Occipital lobe (tissue), 2 donors: ENCODE measurements at regions not wholly inside any gene's neighbourhood (a gene's known extent, or its start where the extent isn't known, plus 50 kb on each side); places are given as distances from the start of the nearest gene placed in this dataset. TPM values are rescaled to one million over a fixed set of nuclear protein-coding genes. Genes with fewer than 3 reads are reported as not detected.

Source experiments
- DNase-seq: peaks from one replicate; lab custom pipeline; 2025; lab: John Stamatoyannopoulos, UW
- small RNA-seq: library from RNA; depleted of rRNA; stranded (forward); fragments of <200 nt; gene quantifications from one replicate; pipeline ENCODE3, GENCODE V24; 2014

DNA sequence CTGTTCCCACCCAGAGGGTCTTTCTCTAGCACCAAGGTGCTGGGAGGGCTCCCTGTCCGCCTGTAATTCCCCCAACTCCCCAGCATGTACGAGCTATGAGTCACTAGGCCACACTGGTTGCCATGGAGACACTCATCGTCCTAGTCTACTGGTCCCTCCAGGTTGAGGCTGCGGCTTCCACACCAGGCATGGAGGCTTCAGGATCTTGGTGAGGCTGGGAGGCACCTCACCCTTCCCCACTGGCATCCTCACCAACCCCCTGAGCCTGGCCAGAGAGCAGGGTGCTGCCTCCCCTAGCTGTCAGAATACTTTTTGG lies 75.6 kb upstream of the KAZN start:
- DNase-seq: peak; percentile 10

GRCh38 chr1:14524826-14525636 lies 73.5 kb upstream of the KAZN start:
- no peak for DNase-seq

GRCh38 chr1:14529475-14529874 lies 69.0 kb upstream of the KAZN start:
- DNase-seq: no peak

DNA sequence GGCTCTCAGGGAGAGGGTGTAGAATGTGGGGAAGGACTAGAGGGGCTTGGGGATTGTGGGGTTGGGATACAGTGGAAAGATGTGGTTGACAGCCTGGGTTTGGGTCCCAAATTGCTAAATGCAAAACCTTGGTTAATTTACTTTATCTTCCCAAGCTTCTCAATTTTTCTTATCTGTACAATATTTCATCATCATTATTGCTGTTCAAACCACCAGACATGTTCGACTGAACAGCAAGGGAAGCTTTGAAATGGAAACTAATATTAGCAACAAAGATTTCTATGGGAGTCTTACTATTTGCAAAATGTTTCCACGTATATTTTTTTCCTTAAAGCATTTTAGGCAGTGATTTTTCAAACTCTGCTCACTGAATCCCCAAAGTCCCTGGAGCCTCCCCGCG lies 67.0 kb upstream of the KAZN start:
- DNase-seq: no peak

- no peak for DNase-seq
Observed at GRCh38 chr1:14535619-14536355, 62.7 kb upstream of the KAZN start.

DNA sequence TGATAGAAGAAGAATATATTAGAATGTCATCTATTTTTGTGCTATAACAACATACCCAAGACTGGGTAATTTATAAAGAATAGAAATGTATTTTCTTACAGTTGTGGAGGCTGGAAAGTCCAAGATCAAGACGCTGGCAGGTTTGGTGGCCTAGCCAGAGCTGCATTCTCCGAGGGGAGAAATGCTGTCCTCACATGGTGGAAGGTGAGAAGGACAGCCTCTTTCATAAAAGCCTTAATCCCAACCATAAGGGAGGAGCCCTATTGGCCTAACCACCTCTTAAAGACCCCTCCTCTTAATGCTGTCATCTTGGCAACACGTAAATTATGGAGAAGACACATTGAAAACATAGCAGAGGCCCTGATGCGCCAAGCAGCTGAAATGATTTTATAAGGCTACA lies 60.1 kb upstream of the KAZN start:
- no peak for DNase-seq

DNA sequence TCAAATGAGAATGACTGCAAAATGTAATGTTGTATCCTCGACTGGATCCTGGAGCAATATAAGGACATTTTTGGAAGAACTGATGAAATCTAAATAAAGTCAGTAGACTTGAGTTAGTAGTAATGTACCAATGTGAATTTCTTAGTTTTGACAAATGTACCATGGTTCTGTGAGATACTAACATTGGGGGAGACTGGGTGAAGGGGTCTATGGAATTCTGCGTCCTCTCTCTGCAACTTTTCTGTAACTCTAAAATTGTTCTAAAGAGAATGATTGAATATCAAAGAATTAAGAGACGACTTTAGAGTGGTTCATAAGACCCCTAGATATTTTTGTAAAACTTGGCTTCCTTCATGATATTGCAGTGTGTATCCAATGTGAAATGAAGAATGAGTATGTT lies 59.2 kb upstream of the KAZN start:
- DNase-seq: no peak

DNA sequence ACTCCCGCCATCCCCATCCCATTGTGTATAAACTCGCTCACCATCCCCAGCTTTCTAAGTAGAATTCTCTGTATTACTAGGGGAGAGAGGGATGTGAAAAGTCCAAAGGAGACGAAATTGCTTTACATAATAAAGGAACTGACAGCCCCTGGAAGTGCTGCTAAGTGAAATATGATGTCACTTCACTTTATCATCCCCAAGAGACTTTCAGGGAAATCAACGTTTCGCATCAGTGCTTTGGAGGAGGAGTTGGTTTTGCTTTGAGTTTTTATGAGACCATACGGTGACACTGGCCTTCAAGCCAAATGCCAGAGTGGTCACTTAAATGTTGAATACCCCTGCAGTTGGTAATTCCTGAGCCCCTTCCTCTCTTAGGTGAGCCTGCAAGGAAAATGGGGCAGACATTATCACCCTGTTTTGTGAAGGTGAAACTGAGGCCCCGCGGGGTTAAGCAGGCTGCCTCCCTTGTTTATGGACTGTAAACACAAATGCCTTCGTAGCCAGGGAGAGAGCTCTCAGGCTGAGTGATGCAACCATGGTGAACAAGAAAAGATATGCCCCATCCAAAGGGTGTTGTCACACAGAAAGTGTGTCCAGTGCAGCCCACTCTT lies 58.4 kb upstream of the KAZN start:
- no peak for DNase-seq

GRCh38 chr1:14541348-14541747 lies 57.1 kb upstream of the KAZN start:
- no peak for DNase-seq

GRCh38 chr1:14543191-14543840 lies 55.2 kb upstream of the KAZN start:
- DNase-seq: no peak

GRCh38 chr1:14544319-14544718 lies 54.2 kb upstream of the KAZN start:
- DNase-seq: no peak

GRCh38 chr1:14545422-14546025 lies 53.0 kb upstream of the KAZN start:
- no peak for DNase-seq

DNA sequence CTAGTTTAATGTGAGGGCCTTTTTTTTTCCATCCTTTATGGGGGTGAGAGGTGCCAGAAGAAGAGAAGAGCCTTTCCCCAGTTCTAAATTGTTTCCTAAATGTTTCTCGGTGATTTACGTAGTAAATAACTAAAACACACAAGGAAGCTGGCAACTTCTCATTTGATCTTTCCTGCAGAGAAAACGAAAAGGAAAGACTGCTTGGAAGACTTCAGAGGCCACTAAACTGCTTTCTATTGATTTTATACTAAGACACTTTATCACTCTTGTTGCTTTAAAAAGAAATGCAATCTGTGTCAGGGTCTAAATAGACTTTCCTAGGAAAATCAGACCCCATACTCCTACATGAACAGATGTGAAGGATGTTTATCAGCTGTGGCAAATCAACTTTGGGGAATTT lies 52.1 kb upstream of the KAZN start:
- DNase-seq: no peak

Small RNA genes lying in the stretch of these regions (small RNA-seq; reads per million reads assigned to genes)
- gene RNU6-1265P: not detected
